Neural progenitor cell (in vitro differentiated cells): ENCODE measurements at regions not wholly inside any gene's neighbourhood (a gene's known extent, or its start where the extent isn't known, plus 50 kb on each side); places are given as distances from the start of the nearest gene placed in this dataset.

Experiments used
- EZH2 ChIP-seq: fragments of 200-600 bp; sonication (generic); IDR thresholded peaks from 2 replicates; pipeline ENCODE4 v1.6.1; 2017; ENCODE audit warnings: antibody characterized with exemption, mild to moderate bottlenecking, moderate library complexity
- TF ChIP-seq, protein P1 (sequence below): fragments of 200-600 bp; sonication (generic); IDR thresholded peaks from 2 replicates; pipeline ENCODE4 v1.5.1; 2017; ENCODE audit warnings: antibody characterized with exemption, mild to moderate bottlenecking

GRCh38 chr22:27512283-27512761 is 289.2 kb downstream of the MN1 start:
- TF ChIP-seq, protein P1, sequence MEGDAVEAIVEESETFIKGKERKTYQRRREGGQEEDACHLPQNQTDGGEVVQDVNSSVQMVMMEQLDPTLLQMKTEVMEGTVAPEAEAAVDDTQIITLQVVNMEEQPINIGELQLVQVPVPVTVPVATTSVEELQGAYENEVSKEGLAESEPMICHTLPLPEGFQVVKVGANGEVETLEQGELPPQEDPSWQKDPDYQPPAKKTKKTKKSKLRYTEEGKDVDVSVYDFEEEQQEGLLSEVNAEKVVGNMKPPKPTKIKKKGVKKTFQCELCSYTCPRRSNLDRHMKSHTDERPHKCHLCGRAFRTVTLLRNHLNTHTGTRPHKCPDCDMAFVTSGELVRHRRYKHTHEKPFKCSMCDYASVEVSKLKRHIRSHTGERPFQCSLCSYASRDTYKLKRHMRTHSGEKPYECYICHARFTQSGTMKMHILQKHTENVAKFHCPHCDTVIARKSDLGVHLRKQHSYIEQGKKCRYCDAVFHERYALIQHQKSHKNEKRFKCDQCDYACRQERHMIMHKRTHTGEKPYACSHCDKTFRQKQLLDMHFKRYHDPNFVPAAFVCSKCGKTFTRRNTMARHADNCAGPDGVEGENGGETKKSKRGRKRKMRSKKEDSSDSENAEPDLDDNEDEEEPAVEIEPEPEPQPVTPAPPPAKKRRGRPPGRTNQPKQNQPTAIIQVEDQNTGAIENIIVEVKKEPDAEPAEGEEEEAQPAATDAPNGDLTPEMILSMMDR, result no peak
- TF ChIP-seq EZH2, result no peak
